COR-L47 (cell line): ENCODE measurements at regions not wholly inside any gene's neighbourhood (a gene's known extent, or its start where the extent isn't known, plus 50 kb on each side); places are given as distances from the start of the nearest gene placed in this dataset.

ENCODE experiments used
- DNase-seq: peaks from one replicate; lab custom pipeline; 2025; lab: John Stamatoyannopoulos, UW

- no peak for DNase-seq
Observed at GRCh38 chr4:82031376-82031927, 342.3 kb downstream of the HNRNPD start.

- no peak for DNase-seq
Observed at GRCh38 chr4:82017680-82018079, 356.1 kb downstream of the HNRNPD start.

- DNase-seq = no peak
Observed at GRCh38 chr4:82005158-82005557, 368.6 kb downstream of the HNRNPD start.

- DNase-seq = no peak
Observed at GRCh38 chr4:81997313-81997712, 376.5 kb downstream of the HNRNPD start.

GRCh38 chr4:81990898-81991297, 382.9 kb downstream of the HNRNPD start:
- no peak for DNase-seq

GRCh38 chr4:81990211-81990610, 383.6 kb downstream of the HNRNPD start:
- no peak for DNase-seq

- DNase-seq = no peak
Observed at GRCh38 chr4:81989202-81989601, 384.6 kb downstream of the HNRNPD start.

- no peak for DNase-seq
Observed at GRCh38 chr4:81988178-81988577, 385.6 kb downstream of the HNRNPD start.

- DNase-seq = no peak
Observed at GRCh38 chr4:81984746-81985145, 389.0 kb downstream of the HNRNPD start.

GRCh38 chr4:81982846-81983540, 390.8 kb downstream of the HNRNPD start:
- DNase-seq = no peak

GRCh38 chr4:81981218-81981617, 392.6 kb downstream of the HNRNPD start:
- DNase-seq = no peak

- DNase-seq = no peak
Observed at GRCh38 chr4:81974523-81974922, 399.3 kb downstream of the HNRNPD start.

- no peak for DNase-seq
Observed at GRCh38 chr4:81971637-81972381, 402.0 kb downstream of the HNRNPD start.

- no peak for DNase-seq
Observed at GRCh38 chr4:81971061-81971460, 402.7 kb downstream of the HNRNPD start.

GRCh38 chr4:81970454-81970853, 403.3 kb downstream of the HNRNPD start:
- DNase-seq = no peak

GRCh38 chr4:81966676-81967075, 407.1 kb downstream of the HNRNPD start:
- no peak for DNase-seq

- no peak for DNase-seq
Observed at GRCh38 chr4:81965911-81966310, 407.9 kb downstream of the HNRNPD start.

GRCh38 chr4:81965454-81965853, 408.3 kb downstream of the HNRNPD start:
- no peak for DNase-seq

- DNase-seq = no peak
Observed at GRCh38 chr4:81963763-81964020, 410.1 kb downstream of the HNRNPD start.

- DNase-seq = no peak
Observed at GRCh38 chr4:81963015-81963762, 410.6 kb downstream of the HNRNPD start.

GRCh38 chr4:81960961-81961360, 412.8 kb downstream of the HNRNPD start:
- DNase-seq = no peak

- no peak for DNase-seq
Observed at GRCh38 chr4:81954271-81954670, 419.5 kb downstream of the HNRNPD start.

GRCh38 chr4:81951891-81952455, 421.8 kb downstream of the HNRNPD start:
- no peak for DNase-seq
